HEK293T (cell line): ENCODE measurements at regions not wholly inside any gene's neighbourhood (a gene's known extent, or its start where the extent isn't known, plus 50 kb on each side); places are given as distances from the start of the nearest gene placed in this dataset.

Experiments
- ARNT ChIP-seq: fragments of 450-650 bp; IDR thresholded peaks from 2 replicates; pipeline ENCODE4 v1.6.1; 2017; ENCODE audit warnings: mild to moderate bottlenecking
- BHLHE40 ChIP-seq: fragments of 450-650 bp; IDR thresholded peaks from 2 replicates; pipeline ENCODE4 v1.6.1; 2016; ENCODE audit warnings: mild to moderate bottlenecking, moderate library complexity, borderline replicate concordance
- ELF4 ChIP-seq: fragments of 450-650 bp; IDR thresholded peaks from 2 replicates; pipeline ENCODE4 v1.6.1; 2017; ENCODE audit warnings: antibody characterized with exemption
- FOXA1 ChIP-seq: fragments of 450-650 bp; IDR thresholded peaks from 2 replicates; pipeline ENCODE4 v1.6.1; 2016; ENCODE audit warnings: mild to moderate bottlenecking
- FOXK2 ChIP-seq: fragments of 450-650 bp; IDR thresholded peaks from 2 replicates; pipeline ENCODE4 v1.6.1; 2016; ENCODE audit warnings: mild to moderate bottlenecking
- FOXM1 ChIP-seq: fragments of 450-650 bp; IDR thresholded peaks from 2 replicates; pipeline ENCODE4 v1.6.1; 2017; ENCODE audit warnings: mild to moderate bottlenecking, borderline replicate concordance
- HDGF ChIP-seq: fragments of 450-650 bp; IDR thresholded peaks from 2 replicates; pipeline ENCODE4 v1.6.1; 2017; ENCODE audit warnings: antibody characterized with exemption, borderline replicate concordance
- L3MBTL2 ChIP-seq: fragments of 450-650 bp; conservative IDR thresholded peaks from 2 replicates; pipeline ENCODE4 v1.6.1; 2016; ENCODE audit warnings: mild to moderate bottlenecking
- NFRKB ChIP-seq: fragments of 450-650 bp; IDR thresholded peaks from 2 replicates; pipeline ENCODE4 v1.6.1; 2016; ENCODE audit warnings: mild to moderate bottlenecking, moderate library complexity
- SP1 ChIP-seq: fragments of 450-650 bp; IDR thresholded peaks from 2 replicates; pipeline ENCODE4 v1.6.1; 2017
- SUZ12 ChIP-seq: fragments of 450-650 bp; IDR thresholded peaks from 2 replicates; pipeline ENCODE4 v1.6.1; 2016; ENCODE audit warnings: mild to moderate bottlenecking
- TARDBP ChIP-seq: fragments of 450-650 bp; IDR thresholded peaks from 2 replicates; pipeline ENCODE4 v1.6.1; 2016
- ZNF384 ChIP-seq: fragments of 450-650 bp; IDR thresholded peaks from 2 replicates; pipeline ENCODE4 v1.6.1; 2016
- TF ChIP-seq, protein P1 (sequence below): fragments of 450-650 bp; IDR thresholded peaks from 2 replicates; pipeline ENCODE4 v1.6.1; 2016

DNA sequence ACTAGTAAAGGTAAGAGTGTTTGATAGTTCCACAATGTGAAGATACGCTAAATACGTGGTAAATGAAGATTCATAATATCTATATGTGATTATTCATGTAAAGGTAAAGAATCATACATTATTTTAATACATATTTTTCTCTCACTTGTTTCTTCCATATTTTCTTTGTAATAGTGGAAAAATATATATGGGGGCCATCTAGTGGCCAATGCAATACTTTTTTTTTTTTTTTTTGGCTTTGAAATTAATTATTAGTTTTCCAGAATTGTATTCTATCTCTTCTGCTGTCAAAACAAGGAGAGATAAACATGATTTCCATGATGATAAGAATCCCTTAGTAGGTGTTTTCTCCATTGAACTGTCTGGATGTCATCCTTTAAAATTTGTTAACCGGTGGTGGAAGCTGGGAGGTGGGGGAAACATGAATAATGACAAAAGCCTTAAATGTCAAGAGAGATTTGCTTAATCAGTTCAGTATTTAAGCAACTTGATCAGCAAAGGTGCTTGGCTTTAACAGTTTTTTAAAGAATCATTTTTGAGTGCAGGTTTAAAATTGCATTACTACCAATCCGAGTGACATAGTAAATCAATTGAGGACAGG is 508.7 kb upstream of the HTR2C start:
- no peak for TF ChIP-seq FOXM1
- TF ChIP-seq FOXK2 = no peak
- no peak for TF ChIP-seq FOXA1
- TF ChIP-seq, protein P1, sequence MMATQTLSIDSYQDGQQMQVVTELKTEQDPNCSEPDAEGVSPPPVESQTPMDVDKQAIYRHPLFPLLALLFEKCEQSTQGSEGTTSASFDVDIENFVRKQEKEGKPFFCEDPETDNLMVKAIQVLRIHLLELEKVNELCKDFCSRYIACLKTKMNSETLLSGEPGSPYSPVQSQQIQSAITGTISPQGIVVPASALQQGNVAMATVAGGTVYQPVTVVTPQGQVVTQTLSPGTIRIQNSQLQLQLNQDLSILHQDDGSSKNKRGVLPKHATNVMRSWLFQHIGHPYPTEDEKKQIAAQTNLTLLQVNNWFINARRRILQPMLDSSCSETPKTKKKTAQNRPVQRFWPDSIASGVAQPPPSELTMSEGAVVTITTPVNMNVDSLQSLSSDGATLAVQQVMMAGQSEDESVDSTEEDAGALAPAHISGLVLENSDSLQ = no peak
- no peak for TF ChIP-seq SUZ12
- no peak for TF ChIP-seq ELF4
- no peak for TF ChIP-seq BHLHE40
- no peak for TF ChIP-seq NFRKB
- TF ChIP-seq SP1 = no peak
- TF ChIP-seq ZNF384 = peak; percentile 88
- TF ChIP-seq ARNT = no peak
- no peak for TF ChIP-seq HDGF
- no peak for TF ChIP-seq L3MBTL2
- TF ChIP-seq TARDBP = no peak
